MM.1S (cell line): ENCODE measurements at regions not wholly inside any gene's neighbourhood (a gene's known extent, or its start where the extent isn't known, plus 50 kb on each side); places are given as distances from the start of the nearest gene placed in this dataset.

Experiments
- DNase-seq: peaks from one replicate; pipeline ENCODE4 v3.0.0-alpha.2; 2015
- H2AFZ ChIP-seq: fragments of 300-600 bp; sonication (generic); 2 replicates; pipeline ENCODE4 v1.6.0; 2016; ENCODE audit warnings: antibody characterized with exemption, low read length
- H3F3A ChIP-seq: fragments of 300-600 bp; sonication (generic); 2 replicates; pipeline ENCODE4 v1.6.1; 2016; ENCODE audit warnings: mild to moderate bottlenecking, antibody characterized with exemption, low read length, moderate library complexity, mixed read lengths; ENCODE audit not compliant: insufficient read depth
- H3K27ac ChIP-seq: fragments of 300-600 bp; sonication (generic); 2 replicates; pipeline ENCODE4 v1.5.1; 2016; ENCODE audit warnings: mild to moderate bottlenecking, low read length
- H3K27me3 ChIP-seq: fragments of 300-600 bp; sonication (generic); replicated peaks from 2 replicates; pipeline ENCODE4 v1.6.0; 2016; ENCODE audit warnings: low read length; ENCODE audit not compliant: insufficient read depth
- H3K36me3 ChIP-seq: fragments of 300-600 bp; sonication (generic); replicated peaks from 2 replicates; pipeline ENCODE4 v1.6.1; 2016; ENCODE audit warnings: mild to moderate bottlenecking, low read length, mixed read lengths; ENCODE audit not compliant: insufficient read depth
- H3K4me1 ChIP-seq: fragments of 300-600 bp; sonication (generic); 2 replicates; pipeline ENCODE4 v1.6.1; 2016; ENCODE audit warnings: low read length, mixed read lengths
- H3K4me2 ChIP-seq: fragments of 300-600 bp; sonication (generic); 2 replicates; pipeline ENCODE4 v1.6.0; 2016; ENCODE audit warnings: low read depth, low read length
- H3K4me3 ChIP-seq: fragments of 300-600 bp; sonication (generic); 2 replicates; pipeline ENCODE4 v1.5.1; 2016; ENCODE audit warnings: low read length, mixed read lengths
- H3K79me2 ChIP-seq: fragments of 300-600 bp; sonication (generic); 2 replicates; pipeline ENCODE4 v1.6.1; 2016; ENCODE audit warnings: mixed run types, low read length, mixed read lengths
- H3K9ac ChIP-seq: fragments of 300-600 bp; sonication (generic); 2 replicates; pipeline ENCODE4 v1.6.1; 2016; ENCODE audit warnings: low read length, mixed read lengths
- H3K9me2 ChIP-seq: fragments of 300-600 bp; sonication (generic); replicated peaks from 2 replicates; pipeline ENCODE4 v1.6.1; 2016; ENCODE audit warnings: mild to moderate bottlenecking, low read length, mixed read lengths; ENCODE audit not compliant: insufficient read depth
- H3K9me3 ChIP-seq: fragments of 300-600 bp; sonication (generic); replicated peaks from 2 replicates; pipeline ENCODE4 v1.6.1; 2016; ENCODE audit warnings: mild to moderate bottlenecking, low read length, mixed read lengths; ENCODE audit not compliant: insufficient read depth
- H4K20me1 ChIP-seq: fragments of 300-600 bp; sonication (generic); 2 replicates; pipeline ENCODE4 v1.6.1; 2016; ENCODE audit warnings: mild to moderate bottlenecking, low read length, moderate library complexity, mixed read lengths; ENCODE audit not compliant: insufficient read depth
- CTCF ChIP-seq: fragments of 300-600 bp; sonication (generic); IDR thresholded peaks from 2 replicates; pipeline ENCODE4 v1.5.1; 2016; ENCODE audit warnings: antibody characterized with exemption, low read length, mixed read lengths
- EZH2 ChIP-seq: fragments of 300-600 bp; sonication (generic); optimal IDR thresholded peaks from 2 replicates; pipeline ENCODE3; 2017; ENCODE audit warnings: low read depth, mild to moderate bottlenecking, antibody characterized with exemption, low read length, mixed read lengths
- EZH2phosphoT487 ChIP-seq: fragments of 300-600 bp; sonication (generic); IDR thresholded peaks from 2 replicates; pipeline ENCODE4 v1.6.1; 2018; ENCODE audit warnings: antibody characterized with exemption, low read length

GRCh38 chr5:98163796-98164493, 609.5 kb upstream of the RGMB start:
- no peak for DNase-seq
- Histone ChIP-seq H3K9me2 (no peaks in the 10 kb centered on the region), H3K9me3 (no peaks in the 10 kb centered on the region), H3K36me3 (no peaks in the 10 kb centered on the region), H3F3A (no peaks in the 10 kb centered on the region), H3K4me2 (no peak overlapping the region), H3K27ac (no peak overlapping the region), H3K79me2 (no peaks in the 10 kb centered on the region), H2AFZ (no peak overlapping the region), H4K20me1 (no peaks in the 10 kb centered on the region), H3K4me1 (no peaks in the 10 kb centered on the region), H3K27me3 (no peaks in the 10 kb centered on the region), H3K9ac (no peak overlapping the region), H3K4me3 (no peak overlapping the region)
- TF ChIP-seq CTCF (no peak), EZH2phosphoT487 (no peak), EZH2 (no peak)

- Histone ChIP-seq H2AFZ (no peak overlapping the region), H3K36me3 (no peaks in the 10 kb centered on the region), H3K9ac (no peak overlapping the region), H3K79me2 (no peaks in the 10 kb centered on the region), H3K4me2 (no peak overlapping the region), H3K4me3 (no peak overlapping the region), H4K20me1 (no peaks in the 10 kb centered on the region), H3K4me1 (no peaks in the 10 kb centered on the region), H3K27me3 (no peaks in the 10 kb centered on the region), H3K27ac (no peak overlapping the region), H3F3A (no peaks in the 10 kb centered on the region), H3K9me2 (no peaks in the 10 kb centered on the region), H3K9me3 (no peaks in the 10 kb centered on the region)
- no peak for DNase-seq
- TF ChIP-seq CTCF (no peak), EZH2 (no peak), EZH2phosphoT487 (no peak)
Observed at GRCh38 chr5:98168871-98169270, 604.6 kb upstream of the RGMB start.

- Histone ChIP-seq H4K20me1 (no peaks in the 10 kb centered on the region), H3K27ac (no peak overlapping the region), H3K9me2 (no peaks in the 10 kb centered on the region), H3K9ac (no peak overlapping the region), H3K4me1 (no peaks in the 10 kb centered on the region), H3K27me3 (no peaks in the 10 kb centered on the region), H3K4me2 (no peak overlapping the region), H3K79me2 (no peaks in the 10 kb centered on the region), H3K4me3 (no peak overlapping the region), H2AFZ (no peak overlapping the region), H3F3A (no peaks in the 10 kb centered on the region), H3K9me3 (no peaks in the 10 kb centered on the region), H3K36me3 (no peaks in the 10 kb centered on the region)
- no peak for DNase-seq
- TF ChIP-seq EZH2phosphoT487 (no peak), CTCF (no peak), EZH2 (no peak)
Observed at GRCh38 chr5:98170994-98171393, 602.5 kb upstream of the RGMB start.
